ENCODE measurements at regions not wholly inside any gene's neighbourhood (a gene's known extent, or its start where the extent isn't known, plus 50 kb on each side); places are given as distances from the start of the nearest gene placed in this dataset.
"Not testable (repeated sequence)": the region's sequence is repeated elsewhere in the genome, so short reads cannot be mapped to it uniquely, and the experiment has no call there.

DNA sequence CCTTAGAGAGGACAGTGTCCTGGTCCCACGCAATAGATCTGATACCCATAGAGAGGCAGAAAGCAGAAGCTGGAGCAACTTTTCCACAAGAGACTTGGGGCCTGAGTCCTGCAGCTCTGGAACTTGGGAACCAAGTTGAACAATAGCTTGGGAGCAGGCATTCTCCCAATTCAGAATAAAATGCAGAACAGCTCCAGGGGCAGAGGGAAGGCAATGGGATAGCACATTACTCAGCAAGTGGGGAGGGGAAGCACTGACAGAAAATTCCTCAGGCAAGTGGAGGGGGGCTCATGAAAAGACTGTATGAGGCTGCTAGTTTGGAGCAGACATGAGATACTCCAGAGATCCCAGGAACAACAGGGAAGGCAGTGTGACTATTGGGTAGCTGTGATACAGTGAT, 513.6 kb downstream of the HINT1 start:
- Histone ChIP-seq H3K4me1 (ENCODE audit: insufficient read depth, low read length) (peaks cover 11% of the 10 kb centered on the region), H3K9ac (ENCODE audit: low read depth, low read length) (no peak overlapping the region; the same call in 1 of the 2 replicates), H3K36me3 (ENCODE audit: insufficient read depth, low read length) (no peaks in the 10 kb centered on the region), H3K9me3 (ENCODE audit: control insufficient read depth, insufficient read depth, low read length) (no peaks in the 10 kb centered on the region)

DNA sequence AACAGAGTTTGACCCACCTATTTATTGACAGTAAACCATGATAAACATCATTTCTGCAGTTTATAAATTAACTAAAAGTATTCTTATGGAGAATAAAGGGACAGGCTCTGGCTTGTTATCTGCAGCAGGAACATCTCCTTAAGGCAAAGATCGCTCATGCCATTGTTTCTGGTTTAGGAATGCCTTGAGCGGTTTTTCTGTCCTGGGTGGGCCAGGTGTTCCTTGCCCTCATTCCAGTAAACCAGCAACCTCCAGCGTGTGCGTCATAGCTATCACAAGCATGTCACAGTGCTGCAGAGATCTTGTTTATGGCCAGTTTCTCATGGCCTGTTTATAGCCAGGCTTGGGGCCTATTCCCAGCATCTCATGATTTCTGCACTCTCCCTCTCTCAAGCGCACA, 521.7 kb downstream of the HINT1 start:
- H3K9me3 ChIP-seq (ENCODE audit: control insufficient read depth, insufficient read depth, low read length): peaks cover 6% of the 10 kb centered on the region
- no peaks in the 10 kb centered on the region for H3K4me1 ChIP-seq (ENCODE audit: insufficient read depth, low read length)
- no peak overlapping the region for H3K9ac ChIP-seq (ENCODE audit: low read depth, low read length)
- no peaks in the 10 kb centered on the region for H3K36me3 ChIP-seq (ENCODE audit: insufficient read depth, low read length)

DNA sequence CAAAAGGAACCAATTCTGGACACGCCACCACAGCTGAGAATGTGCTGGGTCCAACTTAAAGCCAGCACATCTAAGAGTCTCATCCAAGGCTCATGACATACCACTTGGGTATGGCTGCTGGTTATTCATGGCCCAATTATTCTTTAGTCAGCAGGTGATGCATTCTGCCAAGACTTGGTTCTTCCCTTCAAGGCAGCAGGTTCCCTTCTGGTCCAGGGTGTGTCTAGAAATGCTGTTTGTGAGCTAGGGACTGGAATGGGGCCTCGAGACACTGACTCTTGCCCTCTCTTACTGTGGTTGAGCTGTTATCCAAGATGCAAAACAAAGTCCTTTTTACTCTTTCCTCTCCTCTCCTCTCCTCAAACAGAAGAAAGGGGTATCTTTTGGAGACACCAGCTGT, 522.6 kb downstream of the HINT1 start:
- Histone ChIP-seq H3K36me3 (ENCODE audit: insufficient read depth, low read length) (no peaks in the 10 kb centered on the region), H3K9me3 (ENCODE audit: control insufficient read depth, insufficient read depth, low read length) (peaks cover 6% of the 10 kb centered on the region), H3K4me1 (ENCODE audit: insufficient read depth, low read length) (no peaks in the 10 kb centered on the region), H3K9ac (ENCODE audit: low read depth, low read length) (no peak overlapping the region)

DNA sequence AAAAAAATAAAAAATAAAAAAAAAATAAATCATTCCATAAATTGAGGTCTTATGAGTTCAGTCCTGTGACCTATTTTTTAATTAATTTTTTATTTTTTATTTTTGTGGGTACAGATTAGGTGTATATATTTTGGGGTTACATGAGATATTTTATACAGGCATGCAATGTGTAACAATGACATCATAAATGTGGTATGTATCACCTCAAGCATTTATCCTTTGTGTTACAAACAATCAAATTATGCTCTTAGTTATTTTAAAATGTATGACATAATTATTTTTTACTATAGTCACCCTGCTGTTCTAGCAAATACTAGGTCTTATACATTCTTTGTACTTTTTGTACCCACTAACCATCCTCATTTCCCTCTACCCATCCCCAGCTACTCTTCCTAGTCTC, 537.9 kb downstream of the HINT1 start:
- Histone ChIP-seq H3K36me3 (ENCODE audit: insufficient read depth, low read length) (no peaks in the 10 kb centered on the region), H3K9ac (ENCODE audit: low read depth, low read length) (no peak overlapping the region), H3K4me1 (ENCODE audit: insufficient read depth, low read length) (no peaks in the 10 kb centered on the region), H3K9me3 (ENCODE audit: control insufficient read depth, insufficient read depth, low read length) (no peaks in the 10 kb centered on the region)

DNA sequence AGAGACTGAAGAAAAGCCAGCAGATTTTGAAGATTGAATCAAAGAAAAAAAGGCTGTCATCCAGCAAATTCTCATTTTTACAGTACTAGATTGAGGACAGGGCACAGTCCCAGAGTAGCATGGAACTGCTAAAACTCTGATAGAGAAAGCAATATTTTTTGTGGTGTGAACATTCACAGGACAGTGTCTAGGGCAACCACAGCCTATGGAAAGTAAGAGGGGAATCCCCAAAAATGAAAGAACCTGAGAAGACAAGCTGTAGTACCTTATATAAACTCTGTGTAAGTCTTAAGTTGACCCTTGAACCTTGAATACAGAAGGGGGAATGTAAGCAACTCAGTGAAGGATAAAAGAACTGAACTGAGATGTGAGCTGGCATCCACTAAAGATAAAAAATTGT, 540.3 kb downstream of the HINT1 start:
- H3K36me3 ChIP-seq (ENCODE audit: insufficient read depth, low read length): no peaks in the 10 kb centered on the region
- H3K9me3 ChIP-seq (ENCODE audit: control insufficient read depth, insufficient read depth, low read length): no peaks in the 10 kb centered on the region
- H3K9ac ChIP-seq (ENCODE audit: low read depth, low read length): no peak overlapping the region
- H3K4me1 ChIP-seq (ENCODE audit: insufficient read depth, low read length): no peaks in the 10 kb centered on the region

DNA sequence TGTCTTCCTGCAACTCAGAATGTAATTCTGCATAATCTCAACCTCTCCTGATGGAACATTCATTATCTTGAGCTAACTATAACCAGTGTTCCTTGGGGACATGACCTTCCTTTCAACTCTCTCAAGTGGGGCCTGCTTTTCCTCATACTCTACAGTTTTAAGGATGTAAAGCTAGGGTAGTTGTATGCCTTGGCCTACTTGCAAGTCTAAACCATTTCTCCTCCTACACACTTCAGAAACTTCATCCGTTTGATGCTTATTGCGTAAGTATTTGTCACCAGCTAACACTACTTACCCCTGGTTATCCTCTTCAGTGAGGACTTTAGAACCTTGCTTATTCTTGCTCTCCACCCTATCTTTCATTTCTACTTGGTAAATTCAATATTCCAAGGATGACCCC, 548.9 kb downstream of the HINT1 start:
- Histone ChIP-seq H3K4me1 (ENCODE audit: insufficient read depth, low read length) (no peaks in the 10 kb centered on the region), H3K36me3 (ENCODE audit: insufficient read depth, low read length) (no peaks in the 10 kb centered on the region), H3K9ac (ENCODE audit: low read depth, low read length) (no peak overlapping the region), H3K9me3 (ENCODE audit: control insufficient read depth, insufficient read depth, low read length) (no peaks in the 10 kb centered on the region)

DNA sequence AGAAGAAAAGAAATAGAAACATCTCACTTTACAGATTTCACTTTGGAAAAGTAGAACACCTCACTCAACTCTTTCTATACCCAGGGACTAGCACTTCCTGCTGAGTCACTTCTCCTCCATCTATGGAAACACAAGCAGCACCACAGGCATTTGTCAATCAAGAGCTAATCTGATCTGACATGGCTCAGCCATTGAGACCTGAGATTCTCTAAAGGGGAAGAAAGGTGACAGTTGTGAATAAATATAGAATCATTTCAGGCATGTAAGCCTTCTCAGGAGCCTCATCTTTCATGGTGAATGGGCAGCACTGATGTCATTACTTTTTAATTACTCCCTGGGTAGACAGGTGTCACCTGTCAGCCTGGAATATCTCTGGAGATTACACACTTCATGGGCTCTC, 559.8 kb downstream of the HINT1 start:
- Histone ChIP-seq H3K9me3 (ENCODE audit: control insufficient read depth, insufficient read depth, low read length) (no peaks in the 10 kb centered on the region), H3K36me3 (ENCODE audit: insufficient read depth, low read length) (no peaks in the 10 kb centered on the region), H3K9ac (ENCODE audit: low read depth, low read length) (no peak overlapping the region), H3K4me1 (ENCODE audit: insufficient read depth, low read length) (peaks cover 8% of the 10 kb centered on the region; the same call in 1 of the 2 replicates)

DNA sequence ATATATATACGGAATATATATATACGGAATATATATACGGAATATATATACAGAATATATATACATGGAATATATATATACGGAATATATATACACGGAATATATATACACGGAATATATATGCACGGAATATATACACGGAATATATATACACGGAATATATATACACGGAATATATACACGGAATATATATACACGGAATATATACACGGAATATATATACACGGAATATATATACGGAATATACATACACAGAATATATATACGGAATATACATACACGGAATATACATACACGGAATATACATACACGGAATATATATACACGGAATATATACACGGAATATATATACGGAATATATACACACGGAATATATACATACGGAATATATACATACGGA, 568.4 kb downstream of the HINT1 start:
- not testable (repeated sequence) for H3K4me1 ChIP-seq (ENCODE audit: insufficient read depth, low read length); H3K9ac ChIP-seq (ENCODE audit: low read depth, low read length); H3K9me3 ChIP-seq (ENCODE audit: control insufficient read depth, insufficient read depth, low read length); H3K36me3 ChIP-seq (ENCODE audit: insufficient read depth, low read length)

DNA sequence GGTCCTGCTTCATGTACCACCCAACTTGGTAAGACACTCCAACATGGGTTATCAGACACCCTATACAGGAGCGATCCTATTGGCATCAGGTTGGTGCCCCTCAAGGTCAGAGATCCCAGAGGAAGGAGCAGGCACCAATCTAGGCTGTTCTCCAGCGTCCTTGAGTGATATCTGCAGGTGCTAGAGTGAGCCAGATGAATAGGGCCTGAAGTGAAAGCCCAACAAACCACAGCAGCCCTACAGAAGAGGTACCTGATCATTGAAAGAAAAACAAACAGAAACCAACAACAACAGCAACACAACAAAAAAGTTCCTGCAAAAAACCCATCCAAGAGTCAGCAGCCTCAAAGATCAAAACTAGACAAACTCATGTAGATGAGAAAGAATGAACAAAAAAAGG, 584.8 kb downstream of the HINT1 start:
- peaks cover 4% of the 10 kb centered on the region; the same call in 1 of the 2 replicates for H3K4me1 ChIP-seq (ENCODE audit: insufficient read depth, low read length)
- H3K9me3 ChIP-seq (ENCODE audit: control insufficient read depth, insufficient read depth, low read length): no peaks in the 10 kb centered on the region
- H3K9ac ChIP-seq (ENCODE audit: low read depth, low read length): no peak overlapping the region
- H3K36me3 ChIP-seq (ENCODE audit: insufficient read depth, low read length): no peaks in the 10 kb centered on the region

DNA sequence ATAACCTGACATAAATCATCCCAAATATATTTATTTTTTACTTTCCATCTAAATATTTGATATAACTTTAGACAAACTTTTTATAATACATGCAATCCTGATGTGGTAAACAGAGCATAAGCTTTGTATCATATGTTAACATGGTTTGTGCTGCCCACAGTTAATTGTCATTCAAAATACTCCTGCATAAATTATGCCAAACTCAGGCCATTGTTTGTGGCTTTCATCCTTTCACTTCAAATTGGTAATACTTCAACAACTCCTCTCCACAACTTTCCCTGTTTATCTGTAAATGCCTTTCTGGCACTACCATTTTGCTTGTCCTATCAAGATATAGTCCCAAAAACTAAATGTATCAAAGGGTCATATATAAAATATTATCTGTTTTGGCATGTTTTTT, 586.7 kb downstream of the HINT1 start:
- H3K36me3 ChIP-seq (ENCODE audit: insufficient read depth, low read length): no peaks in the 10 kb centered on the region
- no peaks in the 10 kb centered on the region for H3K9me3 ChIP-seq (ENCODE audit: control insufficient read depth, insufficient read depth, low read length)
- H3K4me1 ChIP-seq (ENCODE audit: insufficient read depth, low read length): peaks cover 4% of the 10 kb centered on the region; the same call in 1 of the 2 replicates
- no peak overlapping the region for H3K9ac ChIP-seq (ENCODE audit: low read depth, low read length)

DNA sequence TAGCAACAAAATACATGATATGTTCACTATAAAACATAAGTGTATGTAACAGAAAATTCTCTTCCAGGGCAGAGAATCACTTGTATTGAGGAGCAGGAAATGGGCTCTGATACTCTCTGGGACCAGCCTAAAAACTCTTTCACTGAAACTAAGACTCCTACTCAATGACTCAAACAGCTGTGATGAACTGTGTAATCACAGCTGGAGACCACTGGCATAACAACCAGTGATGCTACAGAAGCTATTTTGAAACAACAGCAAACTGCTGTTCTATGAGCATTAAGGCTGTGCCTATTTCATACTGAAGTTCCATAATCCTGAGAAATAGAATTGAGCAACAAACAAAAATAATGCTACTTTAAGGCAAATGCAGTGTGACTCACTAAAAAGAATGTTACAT, 594.0 kb downstream of the HINT1 start:
- no peak overlapping the region for H3K9ac ChIP-seq (ENCODE audit: low read depth, low read length)
- H3K9me3 ChIP-seq (ENCODE audit: control insufficient read depth, insufficient read depth, low read length): no peaks in the 10 kb centered on the region

DNA sequence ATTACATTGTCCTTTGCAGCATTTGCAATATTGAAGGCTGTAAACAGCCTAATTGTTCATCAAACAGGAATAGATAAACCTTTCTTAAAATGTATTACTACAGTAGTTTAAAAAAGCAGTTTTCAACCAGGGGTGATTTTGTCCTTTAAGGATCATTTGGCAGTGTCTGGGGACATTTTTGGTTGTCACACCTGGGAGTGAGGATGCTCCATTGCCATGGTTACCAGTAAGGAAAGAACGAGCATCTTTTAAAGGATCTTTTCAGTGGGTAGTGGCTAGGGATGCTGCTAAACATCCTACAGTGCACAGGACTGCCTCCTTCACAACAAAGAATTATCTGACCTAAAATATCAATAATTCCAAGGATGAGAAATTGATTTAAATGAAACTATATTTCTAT, 596.3 kb downstream of the HINT1 start:
- H3K4me1 ChIP-seq (ENCODE audit: insufficient read depth, low read length): no peaks in the 10 kb centered on the region
- H3K36me3 ChIP-seq (ENCODE audit: insufficient read depth, low read length): no peaks in the 10 kb centered on the region
- no peak overlapping the region for H3K9ac ChIP-seq (ENCODE audit: low read depth, low read length)

More for the DNA sequence above, 594.0 kb downstream of the HINT1 start:
- Histone ChIP-seq H3K36me3 (ENCODE audit: insufficient read depth, low read length) (no peaks in the 10 kb centered on the region), H3K4me1 (ENCODE audit: insufficient read depth, low read length) (no peaks in the 10 kb centered on the region)

DNA sequence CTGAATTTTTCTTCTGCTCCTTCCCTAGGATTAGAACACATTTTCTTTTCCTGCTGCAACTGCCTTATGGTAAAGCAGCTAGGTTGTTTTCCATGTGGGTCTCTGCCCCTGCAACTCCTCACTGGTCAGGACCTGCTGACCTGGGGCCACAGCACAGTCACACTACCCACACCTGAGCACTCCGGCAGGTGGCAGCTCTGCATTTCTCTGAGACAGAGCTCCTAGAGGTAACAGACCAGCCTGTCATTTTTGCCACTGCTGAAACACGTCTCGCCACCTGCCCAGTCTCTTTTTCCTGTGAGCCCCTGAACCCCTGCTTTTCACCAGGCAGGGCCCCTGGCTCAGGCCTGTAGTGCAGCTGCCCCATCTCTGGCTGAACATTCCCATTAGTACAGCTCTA, 609.6 kb downstream of the HINT1 start:
- Histone ChIP-seq H3K9ac (ENCODE audit: low read depth, low read length) (no peak overlapping the region), H3K9me3 (ENCODE audit: control insufficient read depth, insufficient read depth, low read length) (peaks cover 4% of the 10 kb centered on the region; the same call in 1 of the 2 replicates), H3K36me3 (ENCODE audit: insufficient read depth, low read length) (no peaks in the 10 kb centered on the region), H3K4me1 (ENCODE audit: insufficient read depth, low read length) (no peaks in the 10 kb centered on the region)

More for the DNA sequence above, 596.3 kb downstream of the HINT1 start:
- no peaks in the 10 kb centered on the region for H3K9me3 ChIP-seq (ENCODE audit: control insufficient read depth, insufficient read depth, low read length)

DNA sequence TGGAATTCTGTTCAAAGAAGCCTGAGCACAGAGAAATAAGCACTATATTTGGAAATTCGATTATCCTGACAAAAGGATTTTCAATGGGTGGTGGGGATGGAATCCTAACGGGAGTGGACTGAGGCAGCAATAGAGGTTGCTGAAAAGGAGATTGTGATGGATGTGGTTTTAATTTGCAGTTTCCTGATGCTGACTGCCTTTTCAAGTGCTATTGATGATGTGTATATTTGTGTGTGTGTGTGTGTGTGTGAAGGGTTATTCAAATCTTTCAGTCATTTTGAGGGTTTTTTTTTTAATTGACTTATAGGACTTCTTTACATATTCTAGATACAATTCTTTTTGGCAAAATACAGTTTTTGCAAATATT, 614.5 kb downstream of the HINT1 start:
- no peak overlapping the region for H3K9ac ChIP-seq (ENCODE audit: low read depth, low read length)
- 0 out of 2 replicates have a peak, but pooled peaks cover 4% of the 10 kb centered on the region for H3K4me1 ChIP-seq (ENCODE audit: insufficient read depth, low read length)
- H3K9me3 ChIP-seq (ENCODE audit: control insufficient read depth, insufficient read depth, low read length): peaks cover 10% of the 10 kb centered on the region
- no peaks in the 10 kb centered on the region for H3K36me3 ChIP-seq (ENCODE audit: insufficient read depth, low read length)

DNA sequence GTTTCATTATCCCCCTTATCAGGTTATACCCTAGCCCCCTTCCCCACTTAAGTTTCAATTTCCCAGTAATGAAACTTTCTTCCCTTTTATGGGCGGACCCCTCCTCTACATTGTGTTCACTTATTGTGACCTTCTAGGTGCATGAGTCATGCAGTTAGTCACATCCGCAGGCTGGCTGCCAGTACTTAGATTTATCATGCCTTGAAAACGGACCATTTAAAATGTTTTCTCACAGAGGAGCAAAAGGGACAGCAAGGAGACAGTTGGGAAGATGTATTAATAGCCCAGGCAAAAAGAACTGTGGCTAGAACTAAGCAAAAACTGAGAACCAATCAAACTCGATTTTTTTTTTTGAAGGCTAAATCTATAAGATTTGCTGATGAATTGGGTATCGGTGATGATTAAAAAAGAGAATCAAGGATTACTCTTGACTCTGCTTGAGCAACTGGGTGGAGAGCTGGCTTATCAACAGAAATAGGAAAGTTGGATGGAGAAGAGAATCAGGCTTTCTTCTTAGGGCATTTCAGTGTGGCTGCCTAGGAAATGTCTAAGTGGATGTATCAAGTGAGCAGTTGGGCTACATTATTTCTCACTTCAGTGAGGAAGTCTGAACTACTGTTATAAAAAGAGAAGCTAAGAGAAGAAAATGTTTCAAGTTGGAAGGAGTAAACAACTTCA, 615.0 kb downstream of the HINT1 start:
- no peak overlapping the region; the same call in 1 of the 2 replicates for H3K9ac ChIP-seq (ENCODE audit: low read depth, low read length)
- H3K36me3 ChIP-seq (ENCODE audit: insufficient read depth, low read length): no peaks in the 10 kb centered on the region
- peaks cover 15% of the 10 kb centered on the region for H3K9me3 ChIP-seq (ENCODE audit: control insufficient read depth, insufficient read depth, low read length)
- H3K4me1 ChIP-seq (ENCODE audit: insufficient read depth, low read length): 0 out of 2 replicates have a peak, but pooled peaks cover 4% of the 10 kb centered on the region

Measured in ES-I3 (cell line).